Keratinocyte (primary cell): ENCODE measurements at regions not wholly inside any gene's neighbourhood (a gene's known extent, or its start where the extent isn't known, plus 50 kb on each side); places are given as distances from the start of the nearest gene placed in this dataset.

Experiments used
- DNase-seq: peaks from one replicate; pipeline ENCODE4 v3.0.0-alpha.2; 2011; ENCODE audit warnings: low read depth, missing footprints, low spot score
- FAIRE-seq: peaks from 2 replicates; lab custom pipeline; 2011; peaks lifted over from hg19 to GRCh38; lab: Jason Lieb, UNC
- H2AFZ ChIP-seq: 2 replicates; pipeline ENCODE4 v1.6.0; 2012; ENCODE audit warnings: low read length, control low read depth, inconsistent platforms; ENCODE audit not compliant: control insufficient read depth
- H3K27ac ChIP-seq: 2 replicates; pipeline ENCODE4 v1.5.1; 2011; ENCODE audit warnings: low read length; ENCODE audit not compliant: control insufficient read depth, insufficient read depth
- H3K27me3 ChIP-seq: 3 replicates; pipeline ENCODE4 v1.6.0; 2011; ENCODE audit warnings: low read length; ENCODE audit not compliant: control insufficient read depth, insufficient read depth; ENCODE audit errors: extremely low read depth
- H3K36me3 ChIP-seq, 2 experiments: 2 replicates in 1 of 2; 3 replicates in 1 of 2; pipeline ENCODE4 v1.5.1; 2011; ENCODE audit warnings: low read length in 2 of 2, mild to moderate bottlenecking in 1 of 2; ENCODE audit not compliant: control insufficient read depth in 2 of 2, insufficient read depth in 2 of 2; ENCODE audit errors: extremely low read depth in 1 of 2
- H3K4me1 ChIP-seq: 3 replicates; pipeline ENCODE4 v1.5.1; 2011; ENCODE audit warnings: low read length; ENCODE audit not compliant: control insufficient read depth, insufficient read depth; ENCODE audit errors: extremely low read depth
- H3K4me2 ChIP-seq: 3 replicates; pipeline ENCODE4 v1.6.0; 2011; ENCODE audit warnings: low read depth, low read length; ENCODE audit not compliant: control insufficient read depth, insufficient read depth; ENCODE audit errors: extremely low read depth
- H3K4me3 ChIP-seq, 3 experiments: fragments of 200-600 bp in 1 of 3; sonication (generic) in 1 of 3; 2 replicates in 2 of 3; 3 replicates in 1 of 3; pipeline ENCODE4 v1.5.1; 2011 to 2016; ENCODE audit warnings: low read length in 3 of 3, mild to moderate bottlenecking in 3 of 3, control low read depth in 2 of 3, inconsistent platforms in 1 of 3, low read depth in 1 of 3, mixed read lengths in 1 of 3, mixed run types in 1 of 3, moderate library complexity in 1 of 3; ENCODE audit not compliant: control insufficient read depth in 2 of 3, insufficient read depth in 2 of 3; ENCODE audit errors: extremely low read depth in 1 of 3
- H3K79me2 ChIP-seq: 2 replicates; pipeline ENCODE4 v1.6.0; 2012; ENCODE audit warnings: low read length; ENCODE audit not compliant: control insufficient read depth, insufficient read depth
- H3K9ac ChIP-seq: 3 replicates; pipeline ENCODE4 v1.6.0; 2011; ENCODE audit warnings: low read length; ENCODE audit not compliant: control insufficient read depth, insufficient read depth; ENCODE audit errors: extremely low read depth
- H3K9me1 ChIP-seq: 3 replicates; pipeline ENCODE4 v1.6.0; 2011; ENCODE audit warnings: low read length; ENCODE audit not compliant: control insufficient read depth, insufficient read depth; ENCODE audit errors: extremely low read depth
- H3K9me3 ChIP-seq: 2 replicates; pipeline ENCODE4 v1.5.1; 2012; ENCODE audit warnings: low read depth, low read length; ENCODE audit not compliant: control insufficient read depth
- H4K20me1 ChIP-seq: 3 replicates; pipeline ENCODE4 v1.6.0; 2011; ENCODE audit warnings: low read length; ENCODE audit not compliant: control insufficient read depth, insufficient read depth; ENCODE audit errors: extremely low read depth
- CTCF ChIP-seq, 3 experiments: IDR thresholded peaks in 1 of 3; conservative IDR thresholded peaks in 1 of 3; optimal IDR thresholded peaks in 1 of 3; 2 replicates in 2 of 3; 3 replicates in 1 of 3; pipeline versions ENCODE3 to v1.5.1; 2011; ENCODE audit warnings: low read length in 3 of 3, mild to moderate bottlenecking in 3 of 3, moderate library complexity in 2 of 3, control low read depth in 1 of 3, inconsistent platforms in 1 of 3; ENCODE audit not compliant: insufficient read depth in 2 of 3; ENCODE audit errors: extremely low read depth in 1 of 3
- EZH2 ChIP-seq: IDR thresholded peaks from one replicate; pipeline ENCODE4 v1.6.1; 2012; ENCODE audit warnings: inconsistent platforms, mild to moderate bottlenecking, low read length, moderate library complexity
- dilution Hi-C: fragments of 300-500 bp; cut with MboI; formaldehyde crosslinking; loops from one replicate; pipeline ENCODE4 v1.7.0; 2020; ENCODE audit warnings: low sequenced_read_pairs; ENCODE audit not compliant: extremely low pct_ligation_motif_present

GRCh38 chr4:44806071-44806470, 79.7 kb upstream of the GNPDA2 start:
- dilution Hi-C loops: no loop called here
- TF ChIP-seq EZH2: no peak
- TF ChIP-seq CTCF (optimal IDR thresholded peaks at IDR 0.05 in 1 of 3, IDR thresholded peaks at IDR 0.05 in 1 of 3, conservative IDR thresholded peaks at IDR 0.05 in 1 of 3; ENCODE audit: extremely low read depth in 1 of 3, insufficient read depth in 2 of 3, low read length in 3 of 3): no peak
- Histone ChIP-seq H3K27me3 (no peaks in the 10 kb centered on the region), H3K79me2 (no peaks in the 10 kb centered on the region), H3K4me2 (no peak overlapping the region), H3K9me1 (no peaks in the 10 kb centered on the region), H3K4me3 (no peak overlapping the region), H3K9me3 (no peaks in the 10 kb centered on the region), H4K20me1 (no peaks in the 10 kb centered on the region), H2AFZ (no peak overlapping the region), H3K27ac (no peak overlapping the region), H3K4me1 (no peaks in the 10 kb centered on the region), H3K9ac (no peak overlapping the region), H3K36me3 (no peaks in the 10 kb centered on the region)
- DNase-seq (no peak), FAIRE-seq (no peak)

- FAIRE-seq (no peak), DNase-seq (no peak)
- TF ChIP-seq CTCF (optimal IDR thresholded peaks at IDR 0.05 in 1 of 3, IDR thresholded peaks at IDR 0.05 in 1 of 3, conservative IDR thresholded peaks at IDR 0.05 in 1 of 3; ENCODE audit: extremely low read depth in 1 of 3, insufficient read depth in 2 of 3, low read length in 3 of 3) (no peak), EZH2 (no peak)
- H3K36me3 ChIP-seq: no peaks in the 10 kb centered on the region
- H3K9me1 ChIP-seq: no peaks in the 10 kb centered on the region
- no peaks in the 10 kb centered on the region for H3K9me3 ChIP-seq
- dilution Hi-C loops: no loop called here
- H3K79me2 ChIP-seq: no peaks in the 10 kb centered on the region
- no peak overlapping the region for H3K4me3 ChIP-seq
- no peak overlapping the region for H2AFZ ChIP-seq
- no peak overlapping the region for H3K27ac ChIP-seq
- H4K20me1 ChIP-seq: no peaks in the 10 kb centered on the region
- H3K4me2 ChIP-seq: no peak overlapping the region
- no peak overlapping the region for H3K9ac ChIP-seq
- H3K27me3 ChIP-seq: no peaks in the 10 kb centered on the region
- H3K4me1 ChIP-seq: no peaks in the 10 kb centered on the region
Measured at GRCh38 chr4:44804301-44804700, 77.9 kb upstream of the GNPDA2 start.
